Ovary (tissue), 7 donors: ENCODE measurements at regions not wholly inside any gene's neighbourhood (a gene's known extent, or its start where the extent isn't known, plus 50 kb on each side); places are given as distances from the start of the nearest gene placed in this dataset.

ENCODE experiments used
- DNase-seq, 5 donors: peaks; one replicate each; pipeline ENCODE4 v3.0.0-alpha.2; 2019 to 2020
- H3K27ac ChIP-seq, 2 donors: fragments of 200-600 bp; one replicate each; pipeline versions ENCODE4 v1.5.1 to v1.8.0; 2019 to 2022
- H3K27me3 ChIP-seq: fragments of 200-600 bp; one replicate; pipeline ENCODE4 v1.8.0; 2022
- H3K36me3 ChIP-seq: fragments of 200-600 bp; sonication (generic); one replicate; pipeline ENCODE4 v1.5.1; 2019
- H3K4me1 ChIP-seq: one replicate; pipeline ENCODE4 v1.8.1; 2013; ENCODE audit warnings: mild to moderate bottlenecking, moderate library complexity; ENCODE audit not compliant: insufficient read depth
- H3K4me3 ChIP-seq: fragments of 200-600 bp; sonication (generic); one replicate; pipeline ENCODE4 v1.5.1; 2017
- H3K9me3 ChIP-seq, 2 donors: fragments of 200-600 bp in 1 of 2; sonication (generic) in 1 of 2; one replicate each; pipeline versions ENCODE4 v1.5.1 to v1.8.1; 2013 to 2019; ENCODE audit warnings: mild to moderate bottlenecking in 1 of 2, moderate library complexity in 1 of 2
- EP300 ChIP-seq: sonication (generic); formaldehyde crosslinking; IDR thresholded peaks from one replicate; pipeline ENCODE4 v1.6.1; 2017; ENCODE audit warnings: antibody characterized with exemption
- POLR2A ChIP-seq: fragments of 450-650 bp; IDR thresholded peaks from one replicate; pipeline ENCODE4 v1.6.1; 2017; ENCODE audit warnings: antibody characterized with exemption, mild to moderate bottlenecking, moderate library complexity
- WGBS, 3 donors: extraction: QIAGEN DNeasy Blood & Tissue Kit in 1 of 3; methylation state at CpG; one replicate each; pipeline versions ENCODE4 v1.1.5 to v1.1.7; 2013 to 2017; 5-methylcytosine and 5-hydroxymethylcytosine counted together
- intact Hi-C, 4 donors: fragments of 100-400 bp; cut with DNase I; formaldehyde crosslinking; loops; one replicate each; pipeline versions ENCODE4 v1.11.0 to v1.15.1; 2022 to 2023
- TF ChIP-seq, protein P1 (sequence below), 3 donors: fragments of 450-650 bp in 2 of 3; fragments of 200-600 bp in 1 of 3; IDR thresholded peaks; one replicate each; pipeline versions ENCODE4 v1.5.1 to v1.8.0; 2016 to 2022; ENCODE audit warnings: antibody characterized with exemption in 3 of 3, mild to moderate bottlenecking in 1 of 3
- donor health status: DM: no; HTN: no; CAD: no; lungs with moderate emphysema.
- donor health status: DM: no; HTN: no; CAD: no.
- donor health status: Bipolar disorder and iron deficiency.
- donor health status: DM: no; HTN: no; CAD: no.
- donor health status: DM: yes; HTN: yes; CAD: no.

DNA sequence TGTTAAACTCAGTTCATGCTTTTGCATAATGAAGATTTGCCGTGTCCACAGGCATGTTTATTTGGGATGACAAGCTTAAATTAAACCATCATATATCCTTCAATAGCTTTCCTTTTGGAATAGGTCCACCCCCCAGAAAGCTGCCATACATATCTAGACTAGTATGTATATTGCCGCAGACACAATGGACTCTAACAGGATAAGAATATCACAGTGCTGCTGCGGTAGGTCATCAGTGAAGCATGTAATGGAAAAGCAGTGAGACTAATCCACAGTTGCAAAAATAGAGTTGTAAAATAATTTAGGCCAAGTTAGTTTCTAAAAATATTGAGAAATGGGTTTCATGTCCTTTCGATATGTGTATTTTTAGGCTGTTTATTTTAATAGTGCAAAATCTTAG, 819.9 kb upstream of the DPPA4 start:
- no peak overlapping the region for H3K4me3 ChIP-seq
- H3K36me3 ChIP-seq: no peaks in the 10 kb centered on the region
- intact Hi-C loops: no loop called here
- no peak for TF ChIP-seq EP300
- TF ChIP-seq, protein P1, sequence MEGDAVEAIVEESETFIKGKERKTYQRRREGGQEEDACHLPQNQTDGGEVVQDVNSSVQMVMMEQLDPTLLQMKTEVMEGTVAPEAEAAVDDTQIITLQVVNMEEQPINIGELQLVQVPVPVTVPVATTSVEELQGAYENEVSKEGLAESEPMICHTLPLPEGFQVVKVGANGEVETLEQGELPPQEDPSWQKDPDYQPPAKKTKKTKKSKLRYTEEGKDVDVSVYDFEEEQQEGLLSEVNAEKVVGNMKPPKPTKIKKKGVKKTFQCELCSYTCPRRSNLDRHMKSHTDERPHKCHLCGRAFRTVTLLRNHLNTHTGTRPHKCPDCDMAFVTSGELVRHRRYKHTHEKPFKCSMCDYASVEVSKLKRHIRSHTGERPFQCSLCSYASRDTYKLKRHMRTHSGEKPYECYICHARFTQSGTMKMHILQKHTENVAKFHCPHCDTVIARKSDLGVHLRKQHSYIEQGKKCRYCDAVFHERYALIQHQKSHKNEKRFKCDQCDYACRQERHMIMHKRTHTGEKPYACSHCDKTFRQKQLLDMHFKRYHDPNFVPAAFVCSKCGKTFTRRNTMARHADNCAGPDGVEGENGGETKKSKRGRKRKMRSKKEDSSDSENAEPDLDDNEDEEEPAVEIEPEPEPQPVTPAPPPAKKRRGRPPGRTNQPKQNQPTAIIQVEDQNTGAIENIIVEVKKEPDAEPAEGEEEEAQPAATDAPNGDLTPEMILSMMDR (IDR thresholded peaks at IDR 0.05): no peak
- TF ChIP-seq POLR2A: no peak
- DNase-seq: no peak
- H3K4me1 ChIP-seq: no peaks in the 10 kb centered on the region
- WGBS, 3 donors: 85 to 91% (median 86%) methylated on average over 4 of the region's 4 CpGs
- no peak overlapping the region for H3K27ac ChIP-seq
- H3K27me3 ChIP-seq: peaks cover 2% of the 10 kb centered on the region
- H3K9me3 ChIP-seq: no peaks in the 10 kb centered on the region

DNA sequence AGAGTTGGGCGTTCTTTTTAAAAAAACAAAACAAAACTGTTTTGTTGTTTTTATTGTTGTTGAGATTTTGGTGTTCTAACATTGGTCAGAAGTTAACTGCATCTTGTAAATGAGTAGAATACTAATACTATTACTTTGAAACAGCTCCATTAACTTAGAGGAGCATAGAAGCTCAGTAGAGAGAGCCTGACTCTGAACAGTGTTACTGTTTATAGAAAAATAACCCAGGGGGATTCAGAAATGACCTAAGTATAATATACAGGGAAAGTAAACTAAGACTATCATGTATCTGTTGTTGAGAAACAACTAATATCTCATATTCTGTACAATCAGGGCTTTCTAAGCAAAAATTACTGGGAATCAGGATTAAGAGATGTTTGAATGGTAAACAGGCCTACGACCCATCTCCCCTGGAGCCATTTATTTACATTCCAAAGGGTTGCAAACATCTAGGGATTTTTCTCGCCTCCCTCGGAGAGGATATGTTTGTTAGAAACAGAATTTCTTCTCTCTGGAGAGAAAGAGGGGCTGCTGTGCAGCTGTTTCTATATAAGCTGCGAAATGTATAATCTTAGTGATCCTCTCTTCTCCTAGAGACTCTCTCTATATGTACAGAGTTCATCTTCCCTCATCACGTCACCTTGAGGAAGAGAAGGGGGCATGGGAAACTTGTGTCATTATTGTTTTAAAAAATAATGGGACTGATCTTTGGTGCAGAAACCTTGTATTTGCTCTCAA, 827.5 kb upstream of the DPPA4 start:
- intact Hi-C loops: no loop called here
- Histone ChIP-seq H3K9me3 (no peaks in the 10 kb centered on the region), H3K27me3 (no peaks in the 10 kb centered on the region), H3K4me1 (peaks cover 4% of the 10 kb centered on the region), H3K36me3 (no peaks in the 10 kb centered on the region), H3K27ac (peak overlapping the region in 1 of 2 donors; percentile 12), H3K4me3 (no peak overlapping the region)
- no peak for DNase-seq
- TF ChIP-seq EP300 (no peak), POLR2A (no peak)
- TF ChIP-seq, protein P1 (IDR thresholded peaks at IDR 0.05): no peak
- WGBS, 3 donors: 7 to 41% (median 20%) methylated on average over 6 of the region's 6 CpGs

DNA sequence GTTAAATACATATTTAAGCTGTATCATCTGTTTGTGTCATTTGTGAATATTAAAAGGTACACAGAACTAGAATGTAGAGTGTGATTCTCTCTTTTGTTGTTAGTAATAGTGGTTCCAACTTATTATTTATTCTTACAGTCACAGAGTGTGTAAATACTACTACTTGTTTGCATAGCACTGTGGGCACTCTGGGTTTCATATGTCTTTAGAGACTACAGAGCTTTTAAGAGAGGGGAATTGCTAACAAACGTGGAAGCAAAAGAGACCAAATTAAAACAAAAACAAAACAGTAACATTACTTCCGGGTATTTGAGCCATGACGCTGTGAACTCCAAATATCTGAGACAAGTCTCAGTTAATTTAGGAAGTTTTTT, 828.0 kb upstream of the DPPA4 start:
- TF ChIP-seq EP300: no peak
- no peak for TF ChIP-seq POLR2A
- TF ChIP-seq, protein P1 (IDR thresholded peaks at IDR 0.05): no peak
- 4 to 26% (median 8%) methylated on average over 3 of the region's 3 CpGs for WGBS, 3 donors

GRCh38 chr3:110165753-110166152, 828.4 kb upstream of the DPPA4 start:
- no peak for DNase-seq
- Histone ChIP-seq H3K27ac (no peak overlapping the region), H3K9me3 (no peaks in the 10 kb centered on the region), H3K4me1 (peaks cover 4% of the 10 kb centered on the region), H3K27me3 (no peaks in the 10 kb centered on the region), H3K36me3 (no peaks in the 10 kb centered on the region), H3K4me3 (no peak overlapping the region)
- intact Hi-C loops: no loop called here
- 73 to 79% (median 73%) methylated on average over 8 of the region's 8 CpGs for WGBS, 3 donors
- TF ChIP-seq, protein P1 (IDR thresholded peaks at IDR 0.05): no peak
- TF ChIP-seq POLR2A: no peak
- no peak for TF ChIP-seq EP300

More for the DNA sequence above, 828.0 kb upstream of the DPPA4 start:
- intact Hi-C loops: no loop called here
- H3K36me3 ChIP-seq: no peaks in the 10 kb centered on the region
- H3K27me3 ChIP-seq: no peaks in the 10 kb centered on the region
- no peaks in the 10 kb centered on the region for H3K9me3 ChIP-seq
- DNase-seq: no peak
- peak overlapping the region in 1 of 2 donors; percentile 12 for H3K27ac ChIP-seq
- no peak overlapping the region for H3K4me3 ChIP-seq
- H3K4me1 ChIP-seq: peaks cover 4% of the 10 kb centered on the region
